PC-3 (cell line): ENCODE measurements at regions not wholly inside any gene's neighbourhood (a gene's known extent, or its start where the extent isn't known, plus 50 kb on each side); places are given as distances from the start of the nearest gene placed in this dataset.

ENCODE experiments used
- CTCF ChIP-seq: fragments of 300-600 bp; sonication (generic); conservative IDR thresholded peaks from 2 replicates; pipeline ENCODE4 v1.5.1; 2017; ENCODE audit warnings: antibody characterized with exemption, low read depth, mild to moderate bottlenecking, low read length
- EZH2 ChIP-seq: fragments of 300-600 bp; sonication (generic); IDR thresholded peaks from one replicate; pipeline ENCODE4 v1.6.1; 2017; ENCODE audit warnings: antibody characterized with exemption, mild to moderate bottlenecking, low read length; ENCODE audit not compliant: unreplicated experiment
- EZH2phosphoT487 ChIP-seq: fragments of 300-600 bp; sonication (generic); IDR thresholded peaks from 2 replicates; pipeline ENCODE4 v1.6.1; 2018; ENCODE audit warnings: mild to moderate bottlenecking, antibody characterized with exemption, low read length, borderline replicate concordance

GRCh38 chr6:134727081-134727480 is 222.8 kb downstream of the ALDH8A1 start:
- TF ChIP-seq CTCF: no peak
- TF ChIP-seq EZH2: no peak
- TF ChIP-seq EZH2phosphoT487: no peak
